CD4-positive, alpha-beta T cell treated with Interleukin-6 for 4 hours (primary cell): ENCODE measurements at regions not wholly inside any gene's neighbourhood (a gene's known extent, or its start where the extent isn't known, plus 50 kb on each side); places are given as distances from the start of the nearest gene placed in this dataset.

Source experiments
- DNase-seq: peaks from one replicate; pipeline ENCODE4 v3.0.0-alpha.2; 2020; ENCODE audit warnings: mixed read lengths

DNA sequence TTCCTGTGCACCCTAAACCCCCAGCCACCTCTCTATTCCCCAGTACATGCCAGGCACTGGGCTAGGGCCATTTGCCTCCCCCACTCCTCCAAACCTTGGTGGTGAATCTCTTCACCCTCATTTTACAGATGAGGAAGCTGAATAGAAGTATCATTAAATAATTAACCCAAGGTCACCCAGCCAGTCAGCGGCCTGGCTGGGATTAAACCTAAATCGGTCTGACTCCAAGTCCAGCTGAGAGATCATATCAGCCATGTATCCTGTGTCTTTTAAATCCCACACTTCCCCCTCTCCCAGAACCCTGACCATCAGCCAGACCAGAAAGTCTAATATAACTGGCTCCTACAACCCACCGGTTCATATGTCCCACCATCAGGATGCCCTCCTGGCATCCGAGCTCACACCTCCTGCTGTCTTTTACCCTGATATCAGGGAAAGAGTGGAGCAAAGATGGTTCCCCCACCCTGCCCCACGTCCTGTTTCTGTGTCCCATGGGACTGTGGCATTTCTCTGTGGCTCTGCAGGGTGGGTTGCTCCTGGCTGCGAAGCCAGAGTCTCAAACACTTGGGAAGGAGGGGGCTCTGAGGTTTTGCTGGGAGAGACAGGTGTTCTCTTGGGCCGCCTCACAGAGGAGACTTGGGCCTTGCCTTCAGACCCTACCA lies 145.3 kb downstream of the VEGFA start:
- no peak for DNase-seq

DNA sequence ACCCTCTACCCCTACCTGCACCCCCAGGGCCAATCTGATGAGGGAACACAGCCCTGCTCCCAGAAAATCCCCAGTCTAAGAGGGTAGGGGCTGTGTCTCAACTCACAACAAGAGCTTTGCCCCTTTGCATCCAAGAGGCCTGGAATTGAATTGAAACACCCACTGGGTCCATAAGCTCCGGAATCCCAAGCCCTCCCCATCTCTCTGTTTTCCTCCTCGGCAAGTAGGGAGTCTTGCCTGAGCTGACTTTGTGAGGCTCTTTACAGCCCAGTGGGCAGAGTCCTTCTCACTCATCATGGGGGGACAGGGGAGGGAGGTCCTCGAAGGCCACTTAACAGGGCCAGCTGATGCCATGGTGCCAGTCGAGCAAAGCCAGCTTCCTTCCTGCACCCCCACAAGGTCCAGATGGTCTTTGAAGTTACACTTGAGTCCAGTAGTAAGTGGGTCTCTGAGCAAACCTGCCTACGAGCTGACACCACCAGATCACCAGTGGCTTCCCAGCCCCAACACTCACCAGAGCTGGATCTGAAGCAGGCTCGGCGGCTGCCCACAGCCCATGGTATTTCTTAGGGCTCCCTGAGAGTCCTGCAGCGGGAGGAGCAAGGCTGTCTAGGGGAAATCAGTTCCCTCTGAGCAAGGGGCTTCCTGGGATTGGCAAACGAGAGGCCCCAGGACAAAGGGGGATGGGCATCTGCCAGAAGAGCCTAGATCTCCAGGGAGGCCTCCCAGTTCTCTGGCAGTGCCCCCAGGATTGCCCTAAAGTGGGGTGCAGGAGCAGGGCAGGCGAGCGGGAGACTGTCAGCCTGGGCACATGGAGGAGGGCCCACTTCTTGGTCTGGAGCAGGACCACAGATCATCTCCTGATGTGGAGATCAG lies 144.5 kb downstream of the VEGFA start:
- no peak for DNase-seq

DNA sequence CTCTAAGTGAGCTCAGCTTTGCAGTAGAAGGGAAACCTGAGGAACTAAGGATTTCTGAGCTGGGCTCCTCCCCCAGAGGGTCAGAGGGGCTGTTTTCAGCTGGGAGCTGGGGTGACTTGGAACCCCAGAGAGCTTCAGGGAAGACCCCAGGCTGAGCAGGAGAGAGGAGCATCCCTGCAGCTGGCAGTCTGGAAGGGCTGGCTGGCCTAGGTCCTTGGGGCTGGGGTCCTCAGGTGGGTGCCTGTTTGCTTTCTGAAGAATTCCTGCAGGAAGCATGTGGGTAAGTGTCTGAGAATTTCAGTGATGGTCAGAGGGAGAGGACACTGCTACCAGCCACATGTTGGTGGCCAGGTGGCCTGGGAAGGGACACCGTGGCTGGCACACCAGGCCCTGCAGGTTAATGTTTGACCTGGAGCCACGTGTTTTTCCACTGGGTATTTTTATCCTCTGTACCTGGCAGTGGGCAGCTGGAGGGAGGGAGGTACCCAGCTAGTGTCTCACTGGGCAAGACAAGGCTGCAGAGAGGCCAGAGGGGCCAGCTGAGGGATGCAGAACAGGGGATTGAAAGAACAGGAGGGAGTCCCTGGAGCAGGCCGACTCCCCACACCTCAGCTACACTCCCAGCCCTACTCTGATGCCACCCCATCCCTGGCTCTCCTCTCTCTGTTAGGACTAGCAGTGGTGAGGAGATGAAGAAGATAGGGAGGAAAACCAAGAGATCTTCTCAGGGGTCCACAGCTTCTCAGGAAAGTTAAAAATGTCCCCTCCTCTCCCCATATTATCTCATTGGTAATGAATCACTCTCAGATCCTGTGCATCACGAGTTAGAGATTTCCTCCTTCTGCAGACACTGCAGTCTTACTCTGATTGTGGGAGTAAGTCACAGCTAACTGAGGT lies 143.6 kb downstream of the VEGFA start:
- DNase-seq = no peak

DNA sequence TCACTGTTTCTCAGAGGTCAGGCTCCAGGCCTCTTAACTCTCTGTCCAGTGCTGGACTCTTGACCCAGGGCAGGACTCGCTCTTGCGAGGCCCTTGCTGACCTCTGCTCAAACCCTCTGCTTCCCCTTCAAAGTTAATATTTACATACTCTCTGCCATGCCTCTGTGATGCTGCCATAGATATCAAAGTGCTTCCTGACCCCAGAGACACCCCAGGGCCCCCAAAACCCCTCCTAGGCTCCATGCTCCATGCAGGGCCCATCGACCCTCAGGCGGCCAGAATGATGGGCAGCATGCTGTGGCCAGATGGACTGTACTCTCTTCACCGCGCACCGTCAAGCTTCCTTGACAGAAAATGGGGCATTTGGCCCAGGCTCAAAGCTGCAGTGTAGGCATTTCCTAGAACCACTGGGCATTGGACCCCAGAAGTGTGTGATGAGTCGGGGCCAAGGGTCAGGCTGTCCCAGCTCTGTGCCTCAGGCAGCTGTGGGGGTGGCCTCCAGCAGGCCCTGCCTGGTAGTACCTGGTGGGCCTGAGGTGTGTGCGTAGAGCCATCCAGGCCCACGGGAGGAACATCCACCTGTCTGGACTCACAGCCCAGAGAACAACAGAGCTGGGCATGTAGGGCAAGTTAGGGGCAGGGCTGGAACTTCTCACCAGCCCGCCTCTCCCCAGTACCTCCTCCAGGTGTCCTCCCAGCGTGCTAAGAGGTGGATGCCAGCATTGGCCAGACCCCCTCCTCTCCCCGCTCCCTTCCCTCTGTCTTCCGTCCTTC lies 142.8 kb downstream of the VEGFA start:
- no peak for DNase-seq

DNA sequence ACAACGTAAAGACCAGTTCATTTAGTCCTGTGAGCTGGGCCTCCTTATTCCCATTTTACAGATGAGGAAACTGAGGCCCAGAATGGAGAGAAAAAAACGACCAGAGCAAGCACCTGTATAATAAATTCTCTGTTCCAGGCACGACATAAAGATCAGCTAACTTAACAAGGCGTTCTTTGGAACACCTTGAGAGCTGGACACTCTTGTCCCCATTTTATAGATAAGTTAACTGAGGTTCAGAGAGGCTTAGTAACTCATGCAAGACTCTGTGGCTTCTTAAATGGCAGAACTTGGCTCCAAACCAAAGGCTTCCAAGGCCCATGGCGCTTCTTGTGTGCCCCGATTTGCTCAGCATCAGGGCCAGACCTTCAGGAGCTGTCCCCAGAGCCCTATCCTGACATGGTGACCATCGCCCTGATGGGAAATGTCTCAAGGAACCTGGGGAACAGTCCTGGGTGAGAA lies 142.1 kb downstream of the VEGFA start:
- no peak for DNase-seq

DNA sequence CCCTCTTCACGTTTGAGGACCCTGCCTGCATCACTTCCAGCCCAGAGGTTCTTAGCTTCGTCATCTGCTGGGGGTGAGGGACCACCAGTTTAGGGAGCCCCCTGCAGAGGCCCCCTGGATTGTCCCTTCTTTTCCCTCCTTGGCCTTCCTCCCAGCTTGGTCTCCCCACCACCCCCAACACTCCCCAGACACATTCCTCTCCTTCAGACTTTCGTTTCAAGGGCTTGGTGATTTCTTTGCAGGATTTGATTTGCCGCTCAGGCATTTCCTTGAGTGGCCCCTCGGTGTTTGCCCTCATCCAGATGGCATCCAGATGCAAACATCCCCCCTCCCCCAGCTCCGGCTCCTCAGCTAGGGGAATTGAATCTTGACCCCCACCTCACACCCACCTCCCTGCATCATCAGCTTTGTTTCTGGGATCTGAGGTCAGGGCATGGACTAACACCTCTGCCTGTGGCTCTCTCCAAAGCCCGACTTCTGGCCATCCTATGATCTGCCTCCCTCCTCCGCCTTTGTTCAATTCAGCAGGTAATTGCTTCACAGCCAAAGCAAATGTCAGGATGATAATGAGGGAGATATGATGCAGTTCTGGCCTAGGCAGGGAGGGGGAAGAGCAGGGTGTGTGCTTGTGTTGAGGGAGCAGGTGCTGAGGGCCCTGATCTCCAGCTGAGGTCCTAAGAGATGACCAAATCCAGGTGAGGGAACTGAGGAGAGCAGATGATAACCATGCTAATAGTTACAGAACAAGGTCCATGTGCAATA lies 141.5 kb downstream of the VEGFA start:
- DNase-seq = no peak

DNA sequence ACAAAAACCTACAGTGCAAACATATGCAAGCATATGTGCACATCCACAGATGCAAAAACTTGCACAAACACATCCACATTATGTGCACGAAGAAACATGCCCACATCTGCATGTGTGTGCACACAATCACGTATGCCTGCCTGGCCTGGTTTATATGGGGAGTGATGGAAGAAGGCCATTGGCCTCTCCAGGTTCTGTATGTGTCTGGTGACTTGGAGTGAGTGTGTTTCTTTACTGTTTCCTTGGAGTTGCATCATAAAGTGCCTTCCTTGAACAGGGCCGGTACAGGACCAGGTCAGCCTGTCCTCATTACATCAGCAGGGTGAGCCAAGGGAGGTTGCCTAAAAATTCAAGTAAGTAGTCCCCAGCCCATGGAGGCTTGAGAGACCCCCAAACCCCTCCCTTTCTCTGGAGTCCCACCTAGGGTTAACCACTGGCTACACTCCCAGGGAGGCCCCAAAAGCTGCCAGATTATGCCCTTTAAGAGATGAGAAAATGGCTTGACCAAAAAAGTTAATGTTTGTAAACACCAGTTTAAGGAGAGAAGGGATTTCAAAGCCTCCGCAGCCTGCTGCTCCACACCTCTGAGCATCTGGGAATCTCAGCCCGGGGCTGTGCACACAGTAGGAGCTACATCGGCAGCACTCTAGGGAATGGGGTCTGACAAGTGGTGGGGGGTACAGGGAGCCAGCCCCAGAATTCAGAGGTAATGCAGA lies 140.8 kb downstream of the VEGFA start:
- DNase-seq = no peak

DNA sequence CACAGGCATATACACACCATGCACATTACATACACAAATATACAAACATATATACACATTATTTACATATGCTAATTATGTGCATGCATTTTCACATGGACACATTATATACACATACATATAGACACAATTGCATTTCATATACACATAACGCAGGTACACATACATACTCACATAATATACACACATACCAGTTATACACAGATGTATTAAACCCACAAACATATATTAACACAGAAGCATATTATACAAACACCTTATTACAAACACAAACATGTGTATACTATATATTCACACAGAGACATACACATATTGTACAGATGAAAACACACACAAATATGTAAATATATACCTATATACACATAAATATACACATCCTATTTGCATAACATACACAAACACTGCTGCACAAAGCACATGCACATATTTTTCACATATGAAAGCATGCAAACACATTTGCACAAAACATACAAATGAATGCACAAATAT lies 140.2 kb downstream of the VEGFA start:
- DNase-seq = no peak

DNA sequence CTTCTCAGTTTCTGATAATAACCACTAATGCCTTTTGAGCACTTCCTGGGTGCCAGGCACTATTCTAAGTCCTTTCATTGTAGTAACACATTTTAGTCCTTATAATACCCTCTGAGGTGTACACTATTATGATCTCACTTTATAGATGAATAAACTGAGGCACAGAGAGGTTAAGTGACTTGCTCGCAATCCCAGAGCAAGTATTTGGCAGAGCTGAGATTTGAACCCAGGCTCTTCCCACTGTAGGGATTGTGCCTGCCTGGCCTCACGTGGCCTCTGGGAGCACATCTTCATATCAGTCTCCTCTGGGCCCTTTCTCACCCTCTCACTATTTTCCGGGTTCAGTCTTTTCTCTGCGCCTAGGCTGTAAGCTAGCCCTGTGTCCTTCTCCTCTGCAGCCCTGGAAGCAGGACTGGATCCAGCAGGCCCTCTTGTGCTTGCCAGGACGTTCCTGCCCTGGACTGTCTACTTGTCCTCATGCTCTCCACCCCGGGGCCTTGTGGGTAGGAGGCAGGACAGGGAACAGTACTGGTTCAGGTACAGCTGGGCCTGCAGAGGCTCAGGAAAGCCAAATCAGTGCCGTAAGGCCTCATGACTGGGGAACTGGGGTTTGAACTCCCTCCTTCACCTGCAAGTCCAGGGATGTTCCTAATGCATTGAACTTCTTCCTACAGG lies 139.6 kb downstream of the VEGFA start:
- no peak for DNase-seq

DNA sequence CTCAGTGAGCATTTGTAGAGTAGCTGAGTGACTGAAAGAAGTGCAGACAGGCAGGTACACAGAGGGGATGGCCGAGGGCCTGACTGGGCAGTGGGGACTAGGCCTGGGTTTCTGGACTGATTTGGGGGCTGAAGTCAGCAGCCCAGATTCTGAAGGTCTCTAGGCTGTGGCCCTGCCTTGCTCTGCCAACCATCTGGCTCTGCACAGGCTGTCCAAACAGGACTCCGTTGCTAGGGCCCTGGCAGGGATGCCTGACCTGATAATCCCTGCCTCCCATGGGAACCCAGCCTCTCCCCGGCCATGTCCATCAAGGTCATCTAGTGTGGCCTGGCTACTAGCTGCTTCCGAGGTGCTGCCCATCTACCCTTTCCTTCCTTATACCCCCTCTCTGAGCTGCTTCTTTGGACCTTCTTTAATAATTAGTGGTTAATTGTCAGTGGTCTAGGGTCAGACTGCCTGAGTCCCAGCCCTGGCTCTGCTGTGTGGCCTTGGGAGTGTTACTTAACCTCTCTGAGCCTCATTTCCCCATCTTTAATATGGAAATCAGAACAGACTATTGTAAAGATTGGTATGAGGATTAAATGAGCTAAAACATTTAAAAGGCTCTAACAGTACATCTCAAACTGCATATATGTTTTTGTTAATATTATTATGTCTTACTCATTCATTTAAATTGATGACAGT lies 137.9 kb downstream of the VEGFA start:
- no peak for DNase-seq

DNA sequence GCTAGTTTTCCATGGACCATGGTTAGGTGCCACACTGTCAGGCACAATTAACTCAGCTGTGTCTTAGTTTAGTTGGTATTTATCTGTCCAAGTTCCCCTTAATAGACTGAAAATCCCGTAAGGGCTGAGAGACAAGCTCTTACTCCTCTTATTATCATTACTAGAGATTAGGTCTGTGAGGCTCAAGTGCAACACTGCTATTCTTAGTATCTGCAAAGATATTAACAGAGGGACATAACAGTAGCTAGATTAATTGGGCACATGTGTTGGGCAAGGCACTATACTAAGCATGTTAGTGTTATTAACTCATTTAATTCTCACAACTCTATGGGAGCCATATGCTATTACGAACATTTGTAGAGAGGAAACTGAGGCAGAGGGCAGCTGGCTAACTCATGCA lies 137.3 kb downstream of the VEGFA start:
- DNase-seq = no peak

DNA sequence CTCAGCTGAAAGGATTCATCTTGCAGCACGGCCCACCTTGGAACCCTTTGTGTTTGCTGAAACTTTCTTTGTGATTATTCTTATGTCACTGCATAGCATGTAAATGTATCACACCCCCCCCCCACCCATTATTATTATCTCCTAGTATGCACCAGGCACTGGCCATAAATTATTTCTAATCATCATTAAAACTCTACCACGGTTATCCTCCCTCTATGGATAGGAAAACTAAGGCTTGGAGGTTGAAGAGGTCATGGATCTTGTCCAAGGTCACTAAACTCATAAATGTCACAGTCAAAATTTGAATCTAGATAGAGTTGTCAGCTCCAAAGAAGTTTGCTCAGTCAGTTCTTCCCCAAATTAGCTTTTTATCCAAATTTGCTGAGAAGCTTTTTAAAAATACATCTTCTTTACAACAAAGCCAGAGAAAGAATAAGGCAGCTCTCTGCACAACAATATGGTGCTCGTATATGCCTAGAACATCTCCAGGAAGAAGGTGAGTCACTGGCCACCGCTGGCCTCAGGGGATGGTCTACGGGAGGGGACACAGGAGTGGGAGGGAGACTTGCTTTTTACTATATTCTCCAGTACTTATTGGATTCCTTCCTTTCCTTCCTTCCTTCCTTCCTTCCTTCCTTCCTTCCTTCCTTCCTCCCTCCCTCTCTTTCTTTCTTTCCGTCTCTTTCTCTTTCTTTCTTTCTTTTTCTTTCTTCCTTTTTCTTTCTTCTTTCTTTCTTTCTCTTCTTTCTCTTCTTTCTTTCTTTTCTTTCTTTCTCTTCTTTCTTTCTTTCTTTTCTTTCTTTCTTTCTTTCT lies 134.5 kb downstream of the VEGFA start:
- no peak for DNase-seq

DNA sequence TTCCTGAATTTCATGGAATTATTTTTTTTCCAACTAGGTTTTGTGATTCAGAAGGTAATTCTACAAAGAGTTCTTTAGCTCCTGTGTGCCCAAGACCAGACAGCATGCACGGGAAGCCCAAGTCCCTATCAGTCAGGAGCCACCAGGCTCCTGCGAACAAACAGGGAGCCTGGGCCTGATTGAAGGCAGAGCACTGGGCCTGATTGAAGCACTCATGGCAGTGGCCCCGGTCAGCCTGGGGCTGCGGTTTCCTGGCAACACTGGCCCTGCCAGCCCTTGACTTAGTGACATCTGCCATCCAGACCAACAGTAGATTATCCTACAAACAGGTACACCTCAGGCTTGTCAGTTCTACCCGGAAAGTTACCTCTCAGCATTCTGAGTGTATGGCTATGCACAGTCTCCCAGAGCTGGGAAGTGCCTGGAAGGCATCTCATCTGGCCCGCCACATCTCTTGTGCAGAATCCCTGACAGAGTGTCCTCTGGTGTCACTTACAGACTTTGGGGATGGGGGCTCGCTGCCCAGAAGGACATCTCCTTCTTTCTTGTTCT lies 133.8 kb downstream of the VEGFA start:
- no peak for DNase-seq

DNA sequence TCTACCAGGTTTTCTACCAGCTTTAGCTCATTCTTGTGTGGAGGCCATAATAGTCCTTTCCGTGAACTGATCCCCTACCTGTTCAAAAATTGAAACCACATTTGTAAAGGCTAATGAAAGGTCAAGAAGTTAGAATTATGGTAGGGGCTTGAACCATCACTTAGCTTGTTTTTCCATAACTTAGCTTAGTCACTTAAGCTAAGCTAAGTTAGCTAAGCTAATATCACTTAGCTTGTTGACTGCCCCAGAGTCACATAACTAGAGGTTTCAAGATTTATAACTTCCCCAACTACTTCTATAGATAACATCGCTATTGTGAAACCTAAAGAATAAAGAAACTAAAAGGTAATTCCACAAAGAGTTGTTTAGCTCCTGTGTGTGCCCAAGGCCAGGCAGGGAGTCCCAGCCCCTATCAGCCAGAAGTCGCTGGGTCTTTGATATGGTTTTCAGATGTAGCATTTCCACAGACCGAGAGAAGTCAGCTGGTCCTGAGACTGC lies 131.8 kb downstream of the VEGFA start:
- DNase-seq = no peak

DNA sequence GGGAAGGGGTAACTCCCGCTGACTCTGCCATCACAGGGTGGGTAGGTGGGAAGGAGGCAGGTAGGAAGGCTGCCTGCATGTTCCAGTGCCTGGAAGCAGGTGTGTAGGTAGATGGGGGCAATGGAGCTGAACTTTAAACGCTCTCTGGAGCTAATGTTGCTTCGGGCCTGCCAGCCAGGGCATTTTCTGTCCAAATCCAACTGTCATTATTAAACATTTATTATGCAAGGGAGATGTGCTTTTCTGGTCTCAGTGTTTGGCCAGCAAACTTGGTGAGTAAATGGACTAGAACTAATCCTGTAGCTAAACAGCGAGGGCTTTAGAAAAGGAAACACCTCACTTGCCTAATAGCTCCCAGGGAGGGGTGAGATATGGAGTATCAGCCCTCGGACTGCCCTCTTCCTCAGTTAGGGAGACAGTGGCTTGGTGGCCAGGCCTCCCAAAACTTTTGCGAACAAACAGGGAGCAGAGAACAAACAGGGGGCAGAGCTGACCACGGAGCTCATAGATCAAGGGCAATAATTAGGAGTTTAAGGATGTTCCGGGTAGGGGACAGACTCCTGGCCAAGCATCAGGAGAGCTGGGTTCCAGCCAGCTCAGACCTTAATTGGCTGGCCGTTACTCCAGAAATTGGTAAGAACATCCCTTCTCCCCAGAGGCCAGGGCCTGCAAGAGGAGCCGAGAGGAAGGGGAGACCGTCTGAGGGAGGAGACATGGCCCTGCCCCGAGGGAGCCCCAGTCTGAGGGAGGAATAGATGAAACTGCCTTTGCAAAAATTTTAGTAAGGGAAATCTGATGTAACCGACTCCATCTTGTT lies 131.1 kb downstream of the VEGFA start:
- no peak for DNase-seq

DNA sequence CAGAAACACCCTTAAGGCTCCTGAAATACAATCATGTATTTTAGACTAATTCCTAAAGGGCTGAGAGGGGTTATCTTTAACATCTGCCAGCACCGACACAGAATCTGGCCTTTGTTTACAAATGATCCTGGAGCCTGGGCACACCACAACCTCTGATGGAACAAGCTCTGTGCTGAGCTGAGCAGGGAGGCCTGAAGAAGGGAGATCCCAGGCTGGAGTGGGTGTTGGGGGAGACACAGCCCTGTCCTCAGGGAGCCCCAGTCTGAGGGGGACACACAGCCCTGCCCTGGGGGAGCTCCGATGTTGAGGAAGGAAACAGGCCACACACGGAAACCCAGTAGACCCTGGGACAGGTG lies 130.5 kb downstream of the VEGFA start:
- DNase-seq = no peak

DNA sequence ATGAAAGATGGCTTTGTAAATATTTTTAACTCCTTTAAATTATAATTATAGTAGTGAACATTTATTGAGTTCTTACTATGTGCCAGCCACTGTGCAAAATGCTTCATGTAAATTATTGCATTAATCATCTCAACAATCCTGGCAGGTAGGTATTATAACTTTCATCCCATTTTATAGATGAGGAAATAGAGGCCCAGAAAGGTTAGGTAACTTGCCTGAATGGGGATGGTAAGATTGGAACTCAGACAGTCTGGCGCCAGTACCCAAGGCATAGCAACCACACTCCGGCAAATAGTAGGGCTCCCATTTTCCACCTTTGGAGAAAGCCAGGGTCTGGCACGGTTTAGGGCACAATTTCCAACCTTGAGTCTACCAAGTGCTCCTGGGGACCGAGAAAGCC lies 129.8 kb downstream of the VEGFA start:
- no peak for DNase-seq
